HEK293 (cell line): ENCODE measurements at regions not wholly inside any gene's neighbourhood (a gene's known extent, or its start where the extent isn't known, plus 50 kb on each side); places are given as distances from the start of the nearest gene placed in this dataset.

Experiments
- ATF2 ChIP-seq: fragments of 450-650 bp; formaldehyde crosslinking; IDR thresholded peaks from 2 replicates; pipeline ENCODE4 v1.5.1; 2016; ENCODE audit warnings: missing biosample characterization, missing genetic modification characterization, low read depth
- BCL11A ChIP-seq: fragments of 450-650 bp; formaldehyde crosslinking; IDR thresholded peaks from 2 replicates; pipeline ENCODE4 v1.5.1; 2016; ENCODE audit warnings: low read depth, missing biosample characterization, missing genetic modification characterization
- CTCF ChIP-seq: fragments of 450-650 bp; formaldehyde crosslinking; IDR thresholded peaks from 2 replicates; pipeline ENCODE4 v1.5.1; 2016; ENCODE audit warnings: missing biosample characterization, missing genetic modification characterization
- ELK4 ChIP-seq: IDR thresholded peaks from 2 replicates; pipeline ENCODE4 v1.6.1; 2011; ENCODE audit warnings: mild to moderate bottlenecking, low read depth, low read length, borderline replicate concordance
- REST ChIP-seq: fragments of 450-650 bp; formaldehyde crosslinking; IDR thresholded peaks from 2 replicates; pipeline ENCODE4 v1.5.1; 2016; ENCODE audit warnings: missing biosample characterization, missing genetic modification characterization
- ZNF692 ChIP-seq: fragments of 450-650 bp; formaldehyde crosslinking; IDR thresholded peaks from 2 replicates; pipeline ENCODE4 v1.5.1; 2016; ENCODE audit warnings: missing biosample characterization, missing genetic modification characterization

GRCh38 chr17:73827627-73828291 is 183.5 kb upstream of the SDK2 start:
- TF ChIP-seq CTCF (tag by site-specific recombination) (no peak), BCL11A (tag by site-specific recombination) (no peak), REST (no peak), ELK4 (no peak), ATF2 (tag by site-specific recombination) (no peak), ZNF692 (tag by site-specific recombination) (no peak)
